ENCODE measurements at regions not wholly inside any gene's neighbourhood (a gene's known extent, or its start where the extent isn't known, plus 50 kb on each side); places are given as distances from the start of the nearest gene placed in this dataset.
"Not testable (repeated sequence)": the region's sequence is repeated elsewhere in the genome, so short reads cannot be mapped to it uniquely, and the experiment has no call there.

- DNase-seq: no peak
These were observed 434.1 kb downstream of the ZNF536 start for GRCh38 chr19:30806311-30806710.

- DNase-seq: no peak
These were observed 432.6 kb downstream of the ZNF536 start for GRCh38 chr19:30804751-30805150.

- DNase-seq: not testable (repeated sequence)
These were observed 432.1 kb downstream of the ZNF536 start for GRCh38 chr19:30804333-30804732.

GRCh38 chr19:30802424-30803013 is 430.3 kb downstream of the ZNF536 start:
- DNase-seq: no peak

- DNase-seq: peak in 1 of 3 experiments; percentile 16
These were observed 427.9 kb downstream of the ZNF536 start for GRCh38 chr19:30799865-30800755.

- DNase-seq: no peak
These were observed 423.5 kb downstream of the ZNF536 start for GRCh38 chr19:30795727-30796126.

- DNase-seq: no peak
These were observed 420.6 kb downstream of the ZNF536 start for GRCh38 chr19:30792561-30793505.

GRCh38 chr19:30791088-30791487 is 418.9 kb downstream of the ZNF536 start:
- DNase-seq: no peak

GRCh38 chr19:30790056-30790680 is 418.0 kb downstream of the ZNF536 start:
- DNase-seq: no peak

- DNase-seq: no peak
These were observed 416.1 kb downstream of the ZNF536 start for GRCh38 chr19:30788105-30788765.

- DNase-seq: no peak
These were observed 413.4 kb downstream of the ZNF536 start for GRCh38 chr19:30785458-30786137.

- DNase-seq: peak; percentile 9 to 63 (median 14)
These were observed 412.8 kb downstream of the ZNF536 start for GRCh38 chr19:30784850-30785457.

- DNase-seq: no peak
These were observed 411.8 kb downstream of the ZNF536 start for GRCh38 chr19:30783936-30784335.

- DNase-seq: no peak
These were observed 411.0 kb downstream of the ZNF536 start for GRCh38 chr19:30783212-30783611.

- DNase-seq: no peak
These were observed 409.3 kb downstream of the ZNF536 start for GRCh38 chr19:30781519-30781918.

- no peak for DNase-seq
These were observed 408.9 kb downstream of the ZNF536 start for GRCh38 chr19:30781047-30781446.

- no peak for DNase-seq
These were observed 408.3 kb downstream of the ZNF536 start for GRCh38 chr19:30780456-30780855.

- no peak for DNase-seq
These were observed 407.8 kb downstream of the ZNF536 start for GRCh38 chr19:30780032-30780431.

GRCh38 chr19:30778961-30779715 is 407.0 kb downstream of the ZNF536 start:
- DNase-seq: no peak

GRCh38 chr19:30778061-30778460 is 405.9 kb downstream of the ZNF536 start:
- DNase-seq: no peak

Measured in NCI-H1417 (cell line).